GM19452 (cell line): ENCODE measurements at regions not wholly inside any gene's neighbourhood (a gene's known extent, or its start where the extent isn't known, plus 50 kb on each side); places are given as distances from the start of the nearest gene placed in this dataset.
"Not testable (repeated sequence)": the region's sequence is repeated elsewhere in the genome, so short reads cannot be mapped to it uniquely, and the experiment has no call there.

Experiments
- ATAC-seq: cut with Tn5 transposase; IDR thresholded peaks from one replicate; pipeline ENCODE4 v1.9.1; 2021; ENCODE audit not compliant: unreplicated experiment

DNA sequence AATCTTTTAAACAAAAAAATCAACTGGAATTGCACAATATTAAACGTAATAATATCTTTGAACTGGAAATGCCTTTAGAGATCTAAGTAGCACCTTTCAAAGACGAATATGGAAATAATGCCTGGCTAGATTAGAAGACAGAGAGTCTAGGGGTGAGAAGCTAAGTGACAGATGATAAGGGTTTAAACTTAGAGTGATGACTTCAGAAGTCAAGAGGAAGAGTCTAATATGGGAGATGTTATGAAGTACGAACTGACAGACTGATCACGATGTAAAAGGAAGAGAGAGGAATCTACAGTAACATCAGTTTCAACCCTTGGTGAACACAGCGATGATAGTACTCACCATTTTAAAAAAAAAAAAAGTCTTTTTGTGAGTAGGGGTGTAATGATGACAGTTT is 57.9 kb downstream of the HINT1 start:
- ATAC-seq: no peak

DNA sequence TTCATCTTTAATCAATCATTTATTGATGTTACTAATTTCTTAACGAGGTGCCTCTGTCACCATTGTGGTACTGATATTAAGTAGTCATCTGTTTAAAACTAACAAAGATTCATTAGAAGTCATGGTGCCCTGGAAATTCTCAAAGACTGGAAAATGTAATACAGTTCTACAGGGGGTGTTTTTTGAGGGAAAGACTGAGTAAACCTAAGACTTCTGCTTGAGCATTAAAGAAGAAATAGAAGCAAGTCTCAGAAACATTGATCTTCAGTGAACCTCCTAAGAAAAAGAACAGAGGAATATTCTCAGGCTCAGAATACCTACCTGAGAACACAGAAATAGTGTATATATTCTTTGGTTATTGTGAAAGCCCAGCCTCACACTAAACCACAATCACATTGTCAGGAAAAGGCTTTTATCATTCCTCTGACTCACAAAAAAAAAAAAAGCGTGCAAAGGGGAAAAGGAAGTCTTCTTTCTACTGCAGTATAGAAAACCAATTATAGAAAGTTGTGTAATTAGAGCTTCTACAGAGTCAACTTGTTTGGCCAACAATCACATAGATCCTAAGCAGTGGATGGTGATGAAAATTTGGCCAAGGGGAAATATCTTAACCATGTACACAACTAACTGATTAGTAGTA is 60.8 kb downstream of the HINT1 start:
- ATAC-seq: no peak

DNA sequence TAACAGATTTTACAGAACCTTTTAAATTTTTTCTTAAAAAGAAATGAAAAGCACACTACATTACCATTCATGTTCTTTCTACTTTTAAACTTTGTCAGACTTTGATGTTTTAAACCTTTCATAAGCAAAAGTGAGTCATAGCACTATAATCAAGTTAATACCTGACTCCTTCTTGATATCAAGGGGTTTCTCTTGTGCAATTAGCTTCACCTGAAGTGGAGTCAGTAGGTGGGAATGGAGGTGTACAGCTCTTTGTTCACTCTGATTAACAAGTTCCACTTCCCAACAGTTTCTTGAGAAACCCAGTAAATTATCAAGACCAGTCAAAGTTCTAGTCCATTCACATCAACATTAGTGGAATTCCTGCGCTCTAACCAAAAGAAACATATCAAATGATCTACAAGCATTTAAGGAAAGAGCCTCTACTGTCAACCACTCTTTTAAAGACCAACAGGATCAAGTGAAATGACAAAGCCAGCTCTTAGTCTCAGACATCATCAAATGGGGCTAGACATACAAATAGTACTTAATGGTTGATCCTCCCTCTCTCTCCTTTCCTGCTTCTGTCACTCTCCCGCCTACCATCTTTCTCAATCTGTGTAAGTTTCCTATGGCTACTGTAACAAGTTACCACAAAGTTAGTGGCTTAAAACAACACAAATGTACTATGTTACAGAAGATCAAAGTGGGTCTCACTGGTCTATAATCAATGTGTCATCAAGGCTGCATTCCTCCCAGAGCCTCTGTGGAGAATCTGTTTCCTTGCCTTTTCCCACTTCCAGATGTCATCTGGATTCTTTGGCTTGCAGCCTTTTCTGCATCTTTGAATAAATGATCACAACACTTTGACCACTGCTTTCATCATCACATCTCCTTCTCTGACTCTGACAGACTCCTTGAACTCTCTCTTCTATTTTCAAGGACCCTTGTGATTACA is 68.0 kb downstream of the HINT1 start:
- no peak for ATAC-seq

DNA sequence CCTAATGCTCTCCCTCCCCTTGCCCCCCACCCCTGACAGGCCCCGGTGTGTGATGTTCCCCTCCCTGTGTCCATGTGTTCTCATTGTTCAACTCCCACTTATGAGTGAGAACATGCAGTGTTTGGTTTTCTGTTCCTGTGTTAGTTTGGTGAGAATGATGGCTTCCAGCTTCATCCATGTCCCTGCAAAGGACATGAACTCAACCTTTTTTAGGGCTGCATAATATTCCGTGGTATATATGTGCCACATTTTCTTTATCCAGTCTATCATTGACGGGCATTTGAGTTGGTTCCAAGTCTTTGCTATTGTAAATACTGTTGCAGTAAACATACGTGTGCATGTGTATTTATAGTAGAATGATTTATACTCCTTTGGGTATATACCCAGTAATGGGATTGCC is 69.5 kb downstream of the HINT1 start:
- ATAC-seq: not testable (repeated sequence)

DNA sequence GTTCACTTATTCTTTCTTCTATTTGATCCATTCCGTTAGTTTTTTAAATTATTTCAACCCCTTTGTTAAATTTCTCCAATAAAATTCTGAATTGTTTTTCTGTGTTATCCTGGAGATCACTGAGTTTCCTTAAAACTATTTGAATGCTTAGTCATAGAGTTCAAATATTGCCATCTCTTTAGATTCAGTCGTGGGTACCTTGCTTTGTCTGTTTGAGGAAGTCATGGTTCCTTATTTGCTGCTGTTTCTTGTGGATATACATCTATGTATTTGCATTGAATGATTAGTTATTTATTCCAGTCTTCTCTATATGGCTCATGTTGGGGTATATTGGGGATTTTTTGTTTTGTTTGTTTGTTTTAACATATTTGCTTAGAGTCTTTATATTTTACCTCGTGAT is 80.6 kb downstream of the HINT1 start:
- ATAC-seq: no peak

DNA sequence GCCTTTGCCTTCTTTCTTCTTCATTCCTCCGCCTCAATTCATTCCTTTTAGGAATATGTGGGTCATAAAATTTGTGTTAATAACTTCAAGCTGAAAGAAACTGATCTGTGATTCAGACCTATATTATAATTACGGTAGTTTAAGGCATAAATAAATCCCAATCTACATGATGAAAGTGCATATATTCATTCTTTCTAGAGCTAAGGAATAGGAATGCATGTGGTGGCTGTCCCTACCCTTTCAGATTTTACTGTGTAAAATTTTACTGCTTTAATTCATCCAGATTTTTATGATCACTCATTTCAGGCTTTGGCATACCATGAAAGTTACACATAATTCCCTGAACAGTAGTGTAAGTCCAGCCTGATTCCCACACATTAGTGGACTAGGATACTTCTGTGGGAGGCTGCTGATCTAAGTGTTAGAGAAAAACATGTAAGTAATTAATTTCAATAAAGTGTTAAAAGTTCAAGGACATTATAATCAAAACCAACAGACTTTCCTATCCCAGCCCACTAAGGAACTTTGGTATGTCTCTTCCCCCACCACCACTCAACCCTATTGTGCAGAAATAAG is 83.1 kb downstream of the HINT1 start:
- no peak for ATAC-seq

DNA sequence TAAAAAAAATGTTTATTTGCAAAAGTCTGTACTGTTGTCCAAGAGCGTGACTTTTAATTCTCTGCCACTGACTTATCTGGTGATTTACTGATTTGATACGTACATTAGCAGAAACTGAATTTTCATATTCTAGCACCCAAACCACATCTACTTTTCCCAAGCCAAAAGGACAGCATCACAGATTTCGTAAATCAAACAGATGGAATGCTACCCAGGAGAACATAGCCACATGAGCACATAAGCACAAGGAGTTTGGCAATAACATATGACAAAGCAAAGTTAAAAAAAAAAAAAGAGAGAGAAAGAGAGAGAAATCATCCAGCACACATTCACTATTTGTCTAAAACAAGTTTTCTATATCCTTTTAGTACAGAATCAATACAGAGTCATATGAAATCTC is 83.7 kb downstream of the HINT1 start:
- no peak for ATAC-seq

DNA sequence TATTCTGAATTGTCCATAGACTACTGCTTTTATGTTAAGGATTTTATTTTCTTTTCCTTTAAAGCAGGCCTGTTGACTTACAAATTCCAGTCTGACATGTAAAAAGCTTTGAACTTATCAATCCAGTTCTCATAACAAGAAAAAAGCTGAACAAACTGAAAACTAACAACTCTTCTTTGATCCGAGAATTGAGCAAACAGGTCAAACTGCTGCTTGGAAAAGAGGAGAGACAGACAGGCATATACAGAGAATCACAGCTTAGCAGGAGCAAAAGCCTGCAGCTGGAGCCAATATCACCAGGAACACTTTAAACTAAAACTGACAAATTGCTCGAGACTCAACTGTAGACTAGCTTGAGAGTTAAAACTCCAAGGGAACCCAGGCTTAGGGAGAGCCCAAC is 85.8 kb downstream of the HINT1 start:
- no peak for ATAC-seq

DNA sequence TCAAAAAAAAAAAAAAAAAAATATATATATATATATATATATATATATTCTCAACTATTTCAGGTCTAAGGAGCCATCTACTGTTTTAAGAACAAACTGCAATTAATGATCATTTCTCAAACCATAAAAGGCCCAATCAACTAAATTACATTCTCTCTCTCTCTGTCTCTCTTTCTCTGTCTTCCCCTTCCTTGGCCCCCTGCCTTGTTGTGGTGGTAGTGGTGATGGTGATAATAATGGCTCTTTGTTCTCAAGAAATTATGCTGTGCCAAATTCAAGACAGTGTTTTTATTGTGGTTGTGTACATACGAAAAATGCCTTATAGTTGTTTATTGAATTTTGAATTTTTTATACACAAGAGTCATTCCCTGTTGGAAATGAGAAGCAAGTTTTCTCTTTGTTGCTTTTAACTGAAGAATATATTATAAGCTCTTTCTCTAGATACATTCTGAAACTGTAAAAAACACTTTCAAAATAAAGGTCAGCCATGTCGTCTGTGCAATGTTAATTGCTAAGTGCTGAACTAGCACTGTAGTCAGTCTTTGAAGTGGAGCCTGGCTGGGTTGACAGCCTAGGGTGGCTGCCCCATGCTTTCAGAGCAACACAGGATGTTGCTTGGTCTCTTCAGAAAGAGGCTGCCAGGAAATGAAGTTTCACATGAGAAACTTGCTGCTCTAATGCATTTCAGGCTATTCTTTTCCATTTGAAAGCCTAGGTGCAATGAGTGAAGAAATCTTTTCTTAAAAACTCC is 96.0 kb downstream of the HINT1 start:
- ATAC-seq: peak; percentile 97

DNA sequence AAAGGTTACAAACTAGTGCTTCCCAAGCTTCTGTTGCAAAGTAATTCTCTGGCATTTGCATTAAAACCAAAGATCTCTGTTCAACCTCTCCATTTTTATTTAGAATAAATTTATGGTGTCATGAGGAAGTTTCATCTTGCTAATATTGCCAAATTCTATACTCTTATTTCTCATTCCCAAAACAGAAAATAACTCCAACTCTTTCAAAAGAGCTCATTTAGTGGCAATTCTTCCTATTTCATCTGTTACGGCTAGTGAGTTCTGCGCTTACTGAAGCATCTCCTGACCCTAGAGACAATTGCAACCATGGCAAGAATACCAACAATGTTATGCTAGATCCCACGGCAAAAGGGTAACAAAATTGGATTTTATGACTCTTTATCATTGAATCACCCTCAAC is 97.0 kb downstream of the HINT1 start:
- ATAC-seq: no peak

DNA sequence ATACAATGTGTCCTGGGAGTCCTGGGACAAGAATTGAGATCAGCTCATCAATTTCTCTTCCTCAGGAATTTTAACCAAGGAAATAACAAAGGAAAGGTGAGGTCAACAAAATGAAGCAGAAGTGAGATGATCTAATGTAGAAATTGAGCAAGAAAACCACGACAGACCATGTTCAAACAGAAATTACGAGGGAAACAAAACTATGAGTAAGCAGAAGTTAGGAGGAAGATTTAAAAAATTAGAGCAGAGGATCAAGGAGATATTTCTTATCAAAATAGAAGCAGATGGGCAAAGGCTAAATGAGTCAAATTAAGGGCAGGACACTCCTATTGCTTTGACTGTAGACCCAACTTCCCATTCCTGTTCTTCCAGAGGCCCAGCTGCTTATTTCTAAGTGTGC is 97.4 kb downstream of the HINT1 start:
- no peak for ATAC-seq

DNA sequence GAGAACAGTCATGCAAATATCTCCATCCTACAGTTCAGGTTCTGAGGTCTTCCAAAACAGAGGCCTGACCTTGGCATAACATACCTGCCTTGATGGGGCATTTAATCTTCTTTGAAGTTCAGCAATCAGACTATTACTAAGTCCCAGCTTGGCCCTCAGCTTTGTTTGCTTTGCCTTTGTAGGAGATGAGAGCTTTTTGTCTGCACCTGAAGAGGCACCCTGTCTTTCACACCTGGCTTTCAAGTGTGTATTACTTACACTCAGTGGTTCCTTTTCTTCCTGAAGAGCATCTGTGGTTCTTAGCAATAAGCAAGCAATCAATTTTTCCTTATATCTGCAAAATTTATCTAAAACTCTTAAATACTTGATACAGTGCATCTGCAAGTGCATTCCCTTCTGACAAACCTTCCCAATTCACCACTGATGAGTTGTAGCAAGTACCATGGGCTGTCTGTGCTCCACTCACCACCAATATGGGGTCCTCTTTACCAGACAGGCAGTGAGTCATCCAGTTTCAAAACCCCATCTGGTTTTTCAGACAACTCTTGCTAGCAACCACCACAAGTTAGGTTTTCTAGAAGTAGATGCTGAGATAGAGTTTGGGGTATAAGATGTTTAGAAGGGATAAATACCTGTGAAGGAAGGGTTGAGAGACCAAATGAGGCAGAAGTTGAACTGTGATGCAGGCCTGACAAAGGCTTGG is 100.2 kb downstream of the HINT1 start:
- no peak for ATAC-seq

DNA sequence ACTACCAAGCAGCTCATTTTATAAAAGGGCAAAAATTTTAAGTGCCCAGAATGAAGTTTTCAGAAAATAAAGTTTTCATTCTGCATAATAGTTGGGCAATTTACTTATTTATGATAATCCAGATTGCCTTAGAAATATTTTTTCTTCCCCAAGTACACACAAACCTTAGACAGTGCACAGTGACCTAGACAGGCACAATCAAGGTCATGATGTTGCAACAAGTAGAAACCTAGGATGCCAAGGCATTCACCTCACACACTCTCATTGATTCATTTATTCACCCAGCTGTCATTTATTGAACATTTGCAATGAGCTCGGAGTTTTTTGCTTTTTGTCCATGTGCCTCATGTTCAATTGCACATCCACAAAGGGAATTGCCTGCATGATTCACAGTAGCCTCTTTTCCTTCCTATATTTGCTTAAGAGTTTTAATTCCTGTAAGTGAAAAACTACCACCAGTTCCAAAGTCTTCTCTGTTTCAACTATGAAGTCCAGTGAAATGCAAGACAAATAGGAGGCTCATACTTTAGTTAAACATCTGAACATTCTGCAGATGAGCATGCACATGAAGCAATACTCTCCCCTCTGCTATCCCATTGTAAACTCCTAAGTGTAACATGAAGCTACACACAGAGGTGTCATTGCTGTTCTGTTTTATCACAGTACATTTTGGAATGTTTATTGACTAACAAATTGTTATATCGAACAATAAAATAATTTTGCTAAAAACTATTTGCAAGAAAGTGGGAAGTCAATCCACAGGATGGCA is 122.9 kb downstream of the HINT1 start:
- ATAC-seq: no peak

DNA sequence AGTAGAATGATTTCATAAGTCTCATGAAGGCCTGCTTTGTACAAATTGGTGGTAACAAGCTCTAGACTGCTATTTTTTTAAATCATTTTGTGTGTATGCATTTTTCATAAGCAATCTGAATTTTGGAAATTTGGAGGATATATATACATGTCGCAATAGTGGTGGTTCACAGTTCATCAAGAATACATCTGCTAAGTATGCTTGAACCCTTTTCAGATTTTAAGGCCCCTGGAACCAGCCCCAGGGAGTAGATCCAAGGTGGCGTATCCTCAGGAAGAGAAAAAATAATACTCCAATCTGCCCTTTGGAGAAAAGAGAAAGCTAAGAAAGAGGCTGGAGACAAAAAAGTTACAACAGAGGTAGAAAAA is 141.6 kb downstream of the HINT1 start:
- no peak for ATAC-seq

DNA sequence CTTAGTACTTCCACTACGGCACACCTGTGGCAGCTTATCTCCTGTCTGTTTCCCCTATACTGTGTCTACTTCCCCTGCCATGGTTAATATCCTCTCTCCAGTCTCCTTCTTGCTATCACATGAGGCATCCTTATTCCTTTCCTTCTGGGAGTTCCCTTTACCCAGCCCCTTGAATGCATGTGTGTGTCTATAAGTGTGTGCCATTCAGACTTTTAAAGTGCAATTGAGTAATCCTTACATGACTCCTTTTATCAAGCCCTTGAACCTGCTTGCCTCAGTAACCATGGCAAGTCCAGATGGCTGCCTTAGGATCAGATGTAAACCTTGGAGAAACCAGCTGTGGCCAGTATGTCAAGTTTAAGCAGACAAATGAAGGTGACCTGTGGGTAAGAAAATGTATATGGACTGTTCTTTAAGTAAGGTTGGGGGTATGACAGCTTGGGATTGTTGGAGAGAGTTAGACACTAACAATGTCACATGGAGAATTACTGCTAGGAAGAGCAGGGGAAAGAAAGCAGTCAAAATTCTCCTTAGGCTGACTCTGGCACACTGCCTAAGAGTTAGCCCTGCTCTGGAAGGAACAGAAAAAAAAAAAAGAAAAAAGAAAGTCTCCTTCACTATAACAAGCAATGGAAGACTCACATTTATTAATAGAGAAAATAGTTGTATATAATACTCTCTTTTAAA is 142.1 kb downstream of the HINT1 start:
- no peak for ATAC-seq

DNA sequence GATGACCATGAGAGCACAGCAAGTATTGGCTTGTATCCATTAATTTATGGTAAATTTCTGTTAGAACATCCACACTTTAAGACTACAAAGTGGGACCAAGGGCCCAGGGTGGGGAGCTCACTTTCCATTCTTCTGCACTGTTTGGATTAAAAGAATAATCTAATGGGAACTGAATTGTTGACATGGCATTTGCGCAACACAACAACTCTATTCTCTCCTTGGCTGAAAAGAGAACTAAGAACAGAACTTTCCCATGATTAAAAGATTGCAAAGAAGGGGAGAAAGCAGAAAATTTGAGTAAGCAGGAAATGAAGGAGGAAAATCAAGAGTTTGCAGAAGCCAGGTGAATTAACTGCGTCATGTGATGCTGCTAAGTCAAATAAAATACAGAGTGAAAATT is 143.4 kb downstream of the HINT1 start:
- ATAC-seq: no peak

DNA sequence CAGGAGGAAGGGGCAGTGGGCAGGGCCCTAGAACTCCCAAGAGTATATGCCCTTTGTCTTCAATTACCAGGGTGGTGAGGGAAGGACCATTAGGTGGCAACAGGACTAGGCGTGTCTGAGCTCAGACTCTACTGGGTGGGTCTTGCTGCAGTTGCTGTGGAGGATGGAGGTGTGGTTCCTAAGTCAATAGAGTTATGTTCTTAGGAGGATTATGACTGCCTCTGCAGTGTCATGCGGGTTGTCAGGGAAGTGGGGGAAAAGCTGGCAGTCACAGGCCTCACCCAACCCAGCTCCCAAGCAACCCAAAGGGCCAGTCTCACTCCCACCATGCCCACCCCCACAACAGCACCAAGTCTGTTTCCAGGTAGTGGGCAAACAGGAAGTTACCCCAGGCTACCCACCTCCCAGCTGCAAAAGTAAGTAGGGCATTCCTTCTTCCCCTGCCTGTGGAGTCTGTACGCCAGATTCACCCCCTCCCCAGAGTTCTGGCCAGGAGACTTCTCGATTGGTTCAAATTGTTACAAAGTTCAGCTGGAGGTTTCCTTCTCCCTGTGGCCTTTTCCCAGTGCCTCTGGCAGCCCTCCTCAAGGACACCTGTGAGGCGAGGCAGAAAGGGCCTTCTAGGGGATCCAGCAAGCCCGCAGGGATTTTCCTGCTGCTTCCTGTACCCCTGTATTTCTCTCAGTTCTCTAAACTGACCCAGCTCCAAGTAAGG is 145.3 kb downstream of the HINT1 start:
- no peak for ATAC-seq

DNA sequence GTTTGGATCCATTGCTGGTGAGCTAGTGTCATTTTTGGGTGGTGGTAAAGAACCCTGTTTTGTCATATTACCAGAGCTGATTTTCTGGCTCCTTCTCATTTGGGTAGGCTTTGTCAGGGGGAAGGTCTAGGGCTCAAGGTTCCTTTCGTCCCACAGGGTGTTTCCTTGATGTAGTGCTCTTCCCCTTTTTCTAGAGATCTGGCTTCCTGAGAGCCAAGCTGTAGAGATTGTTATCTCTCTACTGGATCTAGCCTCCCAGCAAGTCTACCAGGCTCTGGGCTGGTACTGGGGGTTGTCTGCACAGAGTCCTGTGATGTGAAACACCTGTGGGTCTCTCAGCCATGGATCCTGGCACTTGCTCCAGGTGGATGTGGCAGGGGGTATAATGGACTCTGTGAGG is 145.9 kb downstream of the HINT1 start:
- ATAC-seq: no peak

DNA sequence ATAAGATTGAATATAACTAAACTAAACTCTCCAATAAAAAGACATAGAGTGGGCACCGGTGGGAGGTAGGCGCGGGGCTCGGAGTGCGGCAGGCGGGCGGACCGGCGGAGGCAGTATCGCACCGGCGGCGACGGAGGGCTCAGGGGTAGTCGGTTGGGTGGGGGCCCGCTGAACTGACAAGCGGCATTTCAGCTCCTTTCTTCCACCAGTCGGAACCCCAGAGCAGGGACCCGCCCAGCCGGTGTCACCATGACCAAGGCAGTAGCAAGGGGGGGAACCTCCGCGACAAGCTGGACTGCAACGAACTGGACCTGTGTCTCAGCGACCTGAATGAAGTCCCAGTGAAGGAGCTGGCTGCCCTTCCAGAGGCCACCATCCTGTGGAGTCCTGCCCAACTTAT is 156.7 kb downstream of the HINT1 start:
- ATAC-seq: no peak
